ENCODE measurements at regions not wholly inside any gene's neighbourhood (a gene's known extent, or its start where the extent isn't known, plus 50 kb on each side); places are given as distances from the start of the nearest gene placed in this dataset.

GRCh38 chr6:56407883-56408410 lies 160.6 kb upstream of the COL21A1 start:
- no peak for DNase-seq (ENCODE audit: low read depth in 2 of 2)

GRCh38 chr6:56406276-56407269 lies 159.2 kb upstream of the COL21A1 start:
- DNase-seq (ENCODE audit: low read depth in 2 of 2): no peak

- DNase-seq (ENCODE audit: low read depth in 2 of 2): no peak
Measured at GRCh38 chr6:56404599-56404998, 157.2 kb upstream of the COL21A1 start.

- no peak for DNase-seq (ENCODE audit: low read depth in 2 of 2)
Measured at GRCh38 chr6:56403745-56404144, 156.4 kb upstream of the COL21A1 start.

- no peak for DNase-seq (ENCODE audit: low read depth in 2 of 2)
Measured at GRCh38 chr6:56401477-56402070, 154.2 kb upstream of the COL21A1 start.

- no peak for DNase-seq (ENCODE audit: low read depth in 2 of 2)
Measured at GRCh38 chr6:56400273-56400672, 152.9 kb upstream of the COL21A1 start.

- no peak for DNase-seq (ENCODE audit: low read depth in 2 of 2)
Measured at GRCh38 chr6:56399672-56400263, 152.4 kb upstream of the COL21A1 start.

- DNase-seq (ENCODE audit: low read depth in 2 of 2): no peak
Measured at GRCh38 chr6:56399250-56399671, 151.9 kb upstream of the COL21A1 start.

GRCh38 chr6:56396435-56396834 lies 149.1 kb upstream of the COL21A1 start:
- DNase-seq (ENCODE audit: low read depth in 2 of 2): no peak

GRCh38 chr6:56393615-56394612 lies 146.5 kb upstream of the COL21A1 start:
- no peak for DNase-seq (ENCODE audit: low read depth in 2 of 2)

GRCh38 chr6:56388415-56388755 lies 141.0 kb upstream of the COL21A1 start:
- no peak for DNase-seq (ENCODE audit: low read depth in 2 of 2)

GRCh38 chr6:56387621-56388414 lies 140.4 kb upstream of the COL21A1 start:
- DNase-seq (ENCODE audit: low read depth in 2 of 2): no peak

- DNase-seq (ENCODE audit: low read depth in 2 of 2): no peak
Measured at GRCh38 chr6:56386717-56387116, 139.3 kb upstream of the COL21A1 start.

GRCh38 chr6:56385981-56386593 lies 138.7 kb upstream of the COL21A1 start:
- DNase-seq (ENCODE audit: low read depth in 2 of 2): no peak

- no peak for DNase-seq (ENCODE audit: low read depth in 2 of 2)
Measured at GRCh38 chr6:56383160-56383559, 135.8 kb upstream of the COL21A1 start.

- no peak for DNase-seq (ENCODE audit: low read depth in 2 of 2)
Measured at GRCh38 chr6:56382416-56382940, 135.1 kb upstream of the COL21A1 start.

GRCh38 chr6:56381801-56382251 lies 134.4 kb upstream of the COL21A1 start:
- DNase-seq (ENCODE audit: low read depth in 2 of 2): no peak

GRCh38 chr6:56380476-56380875 lies 133.1 kb upstream of the COL21A1 start:
- DNase-seq (ENCODE audit: low read depth in 2 of 2): no peak

GRCh38 chr6:56378966-56379585 lies 131.7 kb upstream of the COL21A1 start:
- DNase-seq (ENCODE audit: low read depth in 2 of 2): no peak
